DND-41 (cell line): ENCODE measurements at regions not wholly inside any gene's neighbourhood (a gene's known extent, or its start where the extent isn't known, plus 50 kb on each side); places are given as distances from the start of the nearest gene placed in this dataset.

Experiments
- ATAC-seq: fragments of 200-7000 bp; cut with Tn5 transposase; 3 replicates; pipeline ENCODE4 v1.9.1; 2021; ENCODE audit warnings: low read depth; ENCODE audit not compliant: insufficient read depth
- DNase-seq: peaks from one replicate; pipeline ENCODE4 v3.0.0-alpha.2; 2020
- H2AFZ ChIP-seq: 2 replicates; pipeline ENCODE4 v1.6.0; 2012; ENCODE audit warnings: low read depth, low read length
- H3K27ac ChIP-seq: 2 replicates; pipeline ENCODE4 v1.5.1; 2012; ENCODE audit warnings: low read length, inconsistent platforms
- H3K27me3 ChIP-seq: fragments of 200-600 bp; sonication (generic); 2 replicates; pipeline ENCODE4 v1.6.0; 2012; ENCODE audit warnings: low read length, mild to moderate bottlenecking, inconsistent platforms; ENCODE audit not compliant: insufficient read depth, poor library complexity
- H3K36me3 ChIP-seq: 2 replicates; pipeline ENCODE4 v1.5.1; 2012; ENCODE audit warnings: low read length, inconsistent platforms; ENCODE audit not compliant: insufficient read depth
- H3K4me1 ChIP-seq: 2 replicates; pipeline ENCODE4 v1.5.1; 2012; ENCODE audit warnings: mild to moderate bottlenecking, low read length; ENCODE audit not compliant: insufficient read depth
- H3K4me2 ChIP-seq: 2 replicates; pipeline ENCODE4 v1.6.0; 2012; ENCODE audit warnings: mild to moderate bottlenecking, moderate library complexity, low read length, inconsistent platforms; ENCODE audit not compliant: insufficient read depth
- H3K4me3 ChIP-seq, 2 experiments: fragments of 200-600 bp in 1 of 2; shearing (Covaris generic) in 1 of 2; 2 replicates each; pipeline ENCODE4 v1.5.1; 2012 to 2016; ENCODE audit warnings: inconsistent platforms in 2 of 2, low read length in 2 of 2, mild to moderate bottlenecking in 2 of 2, low read depth in 1 of 2, moderate library complexity in 1 of 2
- H3K79me2 ChIP-seq: 2 replicates; pipeline ENCODE4 v1.6.0; 2012; ENCODE audit warnings: low read length, inconsistent platforms; ENCODE audit not compliant: insufficient read depth
- H3K9ac ChIP-seq: 2 replicates; pipeline ENCODE4 v1.6.0; 2012; ENCODE audit warnings: low read depth, mild to moderate bottlenecking, inconsistent platforms, low read length, moderate library complexity
- H3K9me3 ChIP-seq: 2 replicates; pipeline ENCODE4 v1.5.1; 2012; ENCODE audit warnings: low read length, moderate library complexity, mild to moderate bottlenecking, inconsistent platforms; ENCODE audit not compliant: insufficient read depth, severe bottlenecking
- H4K20me1 ChIP-seq: 2 replicates; pipeline ENCODE4 v1.6.0; 2012; ENCODE audit warnings: low read length; ENCODE audit not compliant: insufficient read depth
- CTCF ChIP-seq: IDR thresholded peaks from 2 replicates; pipeline ENCODE4 v1.5.1; 2012; ENCODE audit warnings: borderline replicate concordance, low read length, moderate library complexity, mild to moderate bottlenecking; ENCODE audit not compliant: poor library complexity, severe bottlenecking; ENCODE audit errors: extremely low read depth
- EZH2 ChIP-seq: IDR thresholded peaks from 3 replicates; pipeline ENCODE4 v1.6.1; 2012; ENCODE audit warnings: borderline replicate concordance, low read depth, mild to moderate bottlenecking, moderate library complexity, low read length, inconsistent platforms; ENCODE audit not compliant: severe bottlenecking

GRCh38 chr3:61448378-61448777 lies 113.0 kb upstream of the PTPRG start:
- H3K27me3 ChIP-seq: no peaks in the 10 kb centered on the region
- H3K4me1 ChIP-seq: no peaks in the 10 kb centered on the region
- no peak overlapping the region for H3K4me2 ChIP-seq
- no peaks in the 10 kb centered on the region for H4K20me1 ChIP-seq
- H2AFZ ChIP-seq: no peak overlapping the region
- no peak for ATAC-seq
- no peaks in the 10 kb centered on the region for H3K79me2 ChIP-seq
- no peaks in the 10 kb centered on the region for H3K36me3 ChIP-seq
- no peak overlapping the region for H3K27ac ChIP-seq
- H3K4me3 ChIP-seq: no peak overlapping the region
- no peak overlapping the region for H3K9ac ChIP-seq
- DNase-seq: no peak
- TF ChIP-seq EZH2 (no peak), CTCF (no peak)
- H3K9me3 ChIP-seq: no peaks in the 10 kb centered on the region

GRCh38 chr3:61449327-61450040 lies 111.9 kb upstream of the PTPRG start:
- Histone ChIP-seq H3K4me1 (no peaks in the 10 kb centered on the region), H3K4me2 (no peak overlapping the region)

GRCh38 chr3:61450866-61451265 lies 110.5 kb upstream of the PTPRG start:
- Histone ChIP-seq H3K27ac (no peak overlapping the region), H2AFZ (no peak overlapping the region), H3K4me1 (no peaks in the 10 kb centered on the region), H3K9ac (no peak overlapping the region), H3K4me2 (no peak overlapping the region), H3K27me3 (no peaks in the 10 kb centered on the region), H3K4me3 (no peak overlapping the region), H3K9me3 (no peaks in the 10 kb centered on the region), H3K79me2 (no peaks in the 10 kb centered on the region), H3K36me3 (no peaks in the 10 kb centered on the region), H4K20me1 (no peaks in the 10 kb centered on the region)
- no peak for DNase-seq
- TF ChIP-seq EZH2 (no peak), CTCF (no peak)
- no peak for ATAC-seq

More at GRCh38 chr3:61449327-61450040, 111.9 kb upstream of the PTPRG start:
- DNase-seq (no peak), ATAC-seq (no peak)
- H3K36me3 ChIP-seq: no peaks in the 10 kb centered on the region
- no peak overlapping the region for H3K27ac ChIP-seq
- H3K4me3 ChIP-seq: no peak overlapping the region
- no peaks in the 10 kb centered on the region for H3K9me3 ChIP-seq
- TF ChIP-seq CTCF: no peak
- no peak for TF ChIP-seq EZH2
- H3K27me3 ChIP-seq: no peaks in the 10 kb centered on the region
- H2AFZ ChIP-seq: no peak overlapping the region
- no peaks in the 10 kb centered on the region for H4K20me1 ChIP-seq
- no peak overlapping the region for H3K9ac ChIP-seq
- no peaks in the 10 kb centered on the region for H3K79me2 ChIP-seq

GRCh38 chr3:61451841-61452240 lies 109.5 kb upstream of the PTPRG start:
- H3K27me3 ChIP-seq: no peaks in the 10 kb centered on the region
- TF ChIP-seq EZH2 (no peak), CTCF (no peak)
- H3K4me2 ChIP-seq: no peak overlapping the region
- no peaks in the 10 kb centered on the region for H3K36me3 ChIP-seq
- no peaks in the 10 kb centered on the region for H4K20me1 ChIP-seq
- no peaks in the 10 kb centered on the region for H3K9me3 ChIP-seq
- H2AFZ ChIP-seq: no peak overlapping the region
- no peak for DNase-seq
- H3K4me1 ChIP-seq: no peaks in the 10 kb centered on the region
- no peaks in the 10 kb centered on the region for H3K79me2 ChIP-seq
- no peak overlapping the region for H3K9ac ChIP-seq
- ATAC-seq: no peak
- H3K27ac ChIP-seq: no peak overlapping the region
- H3K4me3 ChIP-seq: no peak overlapping the region
